Upper lobe of right lung (tissue), 1 donor: ENCODE measurements at regions not wholly inside any gene's neighbourhood (a gene's known extent, or its start where the extent isn't known, plus 50 kb on each side); places are given as distances from the start of the nearest gene placed in this dataset.
A peak's percentile ranks its signal among the peaks of the same experiment; 100 is the strongest.
"Not testable (repeated sequence)": the region's sequence is repeated elsewhere in the genome, so short reads cannot be mapped to it uniquely, and the experiment has no call there.

Experiments
- ATAC-seq: fragments of 200-7000 bp; cut with Tn5 transposase; one replicate; pipeline ENCODE4 v1.9.1; 2020; ENCODE audit warnings: mild to moderate bottlenecking, moderate library complexity
- DNase-seq: peaks from one replicate; pipeline ENCODE4 v3.0.0-alpha.2; 2020
- H3K27ac ChIP-seq: fragments of 200-600 bp; one replicate; pipeline ENCODE4 v1.8.0; 2022
- H3K27me3 ChIP-seq: fragments of 200-600 bp; one replicate; pipeline ENCODE4 v1.8.0; 2022; ENCODE audit warnings: mild to moderate bottlenecking
- H3K36me3 ChIP-seq: fragments of 200-600 bp; one replicate; pipeline ENCODE4 v1.8.0; 2022
- H3K4me1 ChIP-seq: fragments of 200-600 bp; one replicate; pipeline ENCODE4 v1.8.0; 2022
- H3K4me3 ChIP-seq: fragments of 200-600 bp; one replicate; pipeline ENCODE4 v1.8.0; 2022; ENCODE audit warnings: mild to moderate bottlenecking
- H3K9me3 ChIP-seq: fragments of 200-600 bp; one replicate; pipeline ENCODE4 v1.8.0; 2022
- CTCF ChIP-seq: fragments of 200-600 bp; IDR thresholded peaks from one replicate; pipeline ENCODE4 v1.8.0; 2022; ENCODE audit warnings: antibody characterized with exemption
- intact Hi-C: fragments of 100-400 bp; cut with DNase I; formaldehyde crosslinking; loops from one replicate; pipeline ENCODE4 v1.11.0; 2022
- donor health status: DM: no; HTN: yes; CAD: no; lungs with severe emphysema.

- H3K4me3 ChIP-seq: no peak overlapping the region
- intact Hi-C loops: no loop called here
- H3K27me3 ChIP-seq: no peaks in the 10 kb centered on the region
- ATAC-seq (no peak), DNase-seq (no peak)
- no peaks in the 10 kb centered on the region for H3K9me3 ChIP-seq
- H3K4me1 ChIP-seq: no peaks in the 10 kb centered on the region
- no peak for TF ChIP-seq CTCF
- H3K36me3 ChIP-seq: no peaks in the 10 kb centered on the region
- no peak overlapping the region for H3K27ac ChIP-seq
Measured at GRCh38 chr1:173367136-173367535, 110.0 kb upstream of the PRDX6 start.

GRCh38 chr1:173370586-173370985, 106.5 kb upstream of the PRDX6 start:
- H3K9me3 ChIP-seq, H3K27me3 ChIP-seq, ATAC-seq, H3K36me3 ChIP-seq, intact Hi-C loops, H3K4me3 ChIP-seq, H3K4me1 ChIP-seq, DNase-seq, H3K27ac ChIP-seq: not testable (repeated sequence)

- H3K36me3 ChIP-seq, DNase-seq, intact Hi-C loops, ATAC-seq, H3K9me3 ChIP-seq, H3K4me3 ChIP-seq, H3K4me1 ChIP-seq, H3K27me3 ChIP-seq, H3K27ac ChIP-seq: not testable (repeated sequence)
Measured at GRCh38 chr1:173376065-173376464, 101.1 kb upstream of the PRDX6 start.

- no peak for TF ChIP-seq CTCF
- Histone ChIP-seq H3K27me3 (no peaks in the 10 kb centered on the region), H3K27ac (no peak overlapping the region), H3K4me3 (no peak overlapping the region), H3K9me3 (no peaks in the 10 kb centered on the region), H3K4me1 (no peaks in the 10 kb centered on the region), H3K36me3 (no peaks in the 10 kb centered on the region)
- ATAC-seq (no peak), DNase-seq (no peak)
- intact Hi-C loops: no loop called here
Measured at GRCh38 chr1:173377266-173377665, 99.9 kb upstream of the PRDX6 start.

GRCh38 chr1:173383351-173383750, 93.8 kb upstream of the PRDX6 start:
- Histone ChIP-seq H3K36me3 (no peaks in the 10 kb centered on the region), H3K9me3 (no peaks in the 10 kb centered on the region)
- no peak for ATAC-seq

GRCh38 chr1:173388352-173388751, 88.8 kb upstream of the PRDX6 start:
- intact Hi-C loops: no loop called here
- Histone ChIP-seq H3K9me3 (no peaks in the 10 kb centered on the region), H3K27ac (no peak overlapping the region), H3K4me1 (no peaks in the 10 kb centered on the region), H3K4me3 (no peak overlapping the region), H3K36me3 (no peaks in the 10 kb centered on the region), H3K27me3 (no peaks in the 10 kb centered on the region)
- ATAC-seq (no peak), DNase-seq (no peak)
- no peak for TF ChIP-seq CTCF

More at GRCh38 chr1:173383351-173383750, 93.8 kb upstream of the PRDX6 start:
- no peak for TF ChIP-seq CTCF
- no peak overlapping the region for H3K4me3 ChIP-seq
- H3K27ac ChIP-seq: no peak overlapping the region
- intact Hi-C loops: no loop called here
- no peaks in the 10 kb centered on the region for H3K27me3 ChIP-seq
- DNase-seq: no peak
- no peaks in the 10 kb centered on the region for H3K4me1 ChIP-seq

GRCh38 chr1:173392895-173393658, 84.1 kb upstream of the PRDX6 start:
- Histone ChIP-seq H3K36me3 (no peaks in the 10 kb centered on the region), H3K27ac (no peak overlapping the region), H3K27me3 (no peaks in the 10 kb centered on the region), H3K9me3 (no peaks in the 10 kb centered on the region), H3K4me3 (no peak overlapping the region), H3K4me1 (no peaks in the 10 kb centered on the region)
- intact Hi-C loops: no loop called here
- DNase-seq (no peak), ATAC-seq (peak; percentile 33)
- no peak for TF ChIP-seq CTCF
